Activated naive CD4-positive, alpha-beta T cell treated with anti-CD3 and anti-CD28 coated beads, Interleukin-2, amount 50 U/mL, for 16 hours (primary cell): ENCODE measurements at regions not wholly inside any gene's neighbourhood (a gene's known extent, or its start where the extent isn't known, plus 50 kb on each side); places are given as distances from the start of the nearest gene placed in this dataset.
"Not testable (repeated sequence)": the region's sequence is repeated elsewhere in the genome, so short reads cannot be mapped to it uniquely, and the experiment has no call there.

ENCODE experiments used
- DNase-seq: peaks from one replicate; pipeline ENCODE4 v3.0.0-alpha.2; 2020

DNA sequence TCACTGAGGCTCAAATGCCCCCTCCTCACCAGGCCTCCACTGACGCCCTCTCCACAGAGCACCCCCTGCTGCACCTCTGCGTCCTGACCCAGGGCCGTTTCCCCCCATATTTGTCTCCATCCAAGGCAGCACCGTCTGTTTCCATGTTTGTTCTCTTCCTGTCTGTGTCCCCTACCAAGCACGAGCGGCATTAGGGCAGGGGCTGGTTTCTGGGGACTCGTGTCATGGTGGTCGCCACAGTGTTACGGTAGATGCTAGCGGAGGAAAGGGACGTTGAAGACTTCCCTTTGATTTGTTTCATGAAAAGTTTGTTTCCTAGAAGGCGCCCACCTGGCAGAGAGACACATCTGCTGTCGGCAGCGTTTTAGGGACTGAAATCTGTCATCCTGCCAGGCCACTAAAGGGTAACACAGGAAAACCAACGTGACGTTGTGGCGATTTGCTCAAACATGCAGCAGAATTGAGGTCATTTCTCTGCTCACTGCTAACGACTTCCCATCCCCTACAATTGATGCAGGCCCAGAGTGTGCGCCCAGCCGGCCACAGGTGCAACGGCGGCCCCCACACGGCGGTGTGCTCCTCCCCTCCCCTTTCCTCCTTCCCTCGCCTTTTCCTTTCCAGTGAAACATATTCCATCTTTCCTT, 79.3 kb upstream of the IRX4 start:
- no peak for DNase-seq

DNA sequence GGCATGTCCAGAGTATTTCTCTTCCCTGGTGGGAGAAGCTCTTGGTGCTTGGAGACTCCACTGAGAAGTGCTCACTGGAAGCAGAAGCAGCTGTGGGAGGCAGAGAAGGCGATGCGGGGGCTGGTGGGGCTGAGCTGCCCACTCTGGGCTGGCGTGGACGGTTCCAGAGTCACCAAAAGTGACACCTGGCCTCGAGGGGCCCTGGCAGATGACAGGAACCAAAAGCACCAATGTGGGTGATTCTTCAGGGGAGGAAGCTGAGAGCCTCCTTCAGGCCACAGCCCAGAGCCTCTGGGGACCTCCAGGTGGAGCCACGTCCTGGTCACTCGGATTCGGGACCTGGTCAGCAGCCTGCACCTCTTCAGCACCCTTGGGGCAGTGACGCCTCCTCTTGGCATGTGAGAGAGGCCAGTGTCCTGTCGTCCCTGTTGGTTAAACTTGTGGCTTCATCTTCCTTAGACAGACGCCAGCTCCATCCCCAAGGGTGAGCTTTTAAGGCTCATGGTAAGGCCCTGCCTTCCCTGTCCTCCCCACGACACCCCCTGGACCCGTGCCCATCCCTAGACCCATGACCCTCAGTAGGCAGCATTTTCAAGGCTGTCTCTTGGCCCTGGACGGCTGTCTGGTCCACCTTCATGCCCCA, 78.7 kb upstream of the IRX4 start:
- DNase-seq: no peak

DNA sequence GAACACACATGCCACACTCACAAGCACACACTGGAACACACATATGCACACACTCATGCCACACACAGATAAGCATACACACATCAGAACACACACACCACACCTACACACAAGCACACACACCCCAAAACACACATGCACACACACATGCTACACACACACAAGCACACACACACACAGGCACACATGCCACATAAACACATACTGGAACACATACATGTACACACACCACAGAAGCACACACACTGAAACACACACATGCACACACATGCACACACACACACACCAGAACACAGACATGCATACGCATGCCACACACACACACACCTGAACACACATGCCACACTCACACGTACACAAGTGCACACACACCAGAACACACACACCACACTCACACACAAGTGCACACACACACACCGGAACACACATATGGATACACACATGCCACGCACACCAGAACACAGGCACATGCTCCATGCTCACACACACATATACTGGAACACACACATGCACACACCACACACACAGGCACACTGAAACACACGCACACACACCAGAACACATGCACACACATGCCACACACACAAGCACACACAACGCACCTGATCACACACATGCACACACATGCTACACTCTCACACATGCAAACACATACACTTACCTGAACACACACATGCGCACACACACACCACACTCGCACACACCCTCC, 78.0 kb upstream of the IRX4 start:
- no peak for DNase-seq

DNA sequence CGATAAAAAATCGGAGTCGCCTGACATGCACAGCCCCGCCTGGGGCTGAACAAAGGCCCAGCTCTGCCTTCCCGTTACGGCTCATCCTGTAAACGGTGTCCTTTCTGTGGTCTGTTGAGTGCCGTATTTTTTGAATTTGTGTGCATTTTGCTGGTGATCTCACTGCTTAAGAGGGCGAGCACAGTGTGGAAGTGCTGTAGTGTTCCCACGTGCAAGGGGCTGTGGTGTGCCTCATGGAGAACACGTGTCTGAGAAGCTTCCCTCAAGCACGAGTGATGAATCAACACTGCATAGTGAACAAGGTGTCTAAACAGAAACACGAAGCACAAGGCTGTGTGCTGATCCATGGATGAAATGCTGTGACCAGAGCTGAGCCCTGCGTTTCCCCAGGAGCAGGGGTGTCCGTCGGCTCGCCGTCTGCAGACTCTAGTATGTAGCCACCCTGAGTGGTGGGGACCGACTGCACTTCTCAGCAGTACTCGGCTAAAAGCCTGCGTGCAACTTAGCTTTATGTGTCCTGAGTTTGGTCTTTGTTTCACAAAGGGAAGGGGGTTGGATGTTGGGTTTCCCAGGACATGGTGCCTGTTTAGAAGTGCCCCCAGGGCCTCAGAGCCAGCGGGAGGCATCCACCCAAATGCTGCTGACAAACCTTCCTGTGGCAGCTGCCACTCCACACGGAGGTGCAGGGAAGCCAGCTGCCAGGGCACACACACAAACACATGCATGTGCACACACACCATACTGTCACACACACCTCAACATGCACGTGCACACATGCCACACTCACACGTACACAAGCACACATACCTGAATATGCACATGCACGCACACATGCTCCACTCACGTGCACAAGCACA, 77.2 kb upstream of the IRX4 start:
- no peak for DNase-seq

DNA sequence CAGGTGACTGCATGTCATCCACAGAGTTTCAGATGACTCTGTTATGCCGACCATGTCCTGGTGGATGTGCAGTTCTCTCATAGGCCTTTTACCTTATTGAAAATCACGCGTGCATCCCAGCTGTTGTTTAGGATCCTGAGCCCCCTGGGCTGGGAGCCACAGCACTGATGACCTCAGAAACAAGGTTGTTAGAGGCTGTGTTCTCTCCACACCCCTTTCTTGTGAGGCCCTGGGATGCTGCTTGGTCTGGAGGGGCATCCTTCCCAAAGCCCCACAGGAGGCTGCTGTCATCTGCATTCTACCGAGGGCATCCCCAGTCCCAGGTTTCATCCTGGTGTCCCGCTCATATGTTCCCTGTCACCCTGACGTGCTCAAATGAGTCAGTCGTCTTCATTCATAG, 76.5 kb upstream of the IRX4 start:
- DNase-seq: no peak

DNA sequence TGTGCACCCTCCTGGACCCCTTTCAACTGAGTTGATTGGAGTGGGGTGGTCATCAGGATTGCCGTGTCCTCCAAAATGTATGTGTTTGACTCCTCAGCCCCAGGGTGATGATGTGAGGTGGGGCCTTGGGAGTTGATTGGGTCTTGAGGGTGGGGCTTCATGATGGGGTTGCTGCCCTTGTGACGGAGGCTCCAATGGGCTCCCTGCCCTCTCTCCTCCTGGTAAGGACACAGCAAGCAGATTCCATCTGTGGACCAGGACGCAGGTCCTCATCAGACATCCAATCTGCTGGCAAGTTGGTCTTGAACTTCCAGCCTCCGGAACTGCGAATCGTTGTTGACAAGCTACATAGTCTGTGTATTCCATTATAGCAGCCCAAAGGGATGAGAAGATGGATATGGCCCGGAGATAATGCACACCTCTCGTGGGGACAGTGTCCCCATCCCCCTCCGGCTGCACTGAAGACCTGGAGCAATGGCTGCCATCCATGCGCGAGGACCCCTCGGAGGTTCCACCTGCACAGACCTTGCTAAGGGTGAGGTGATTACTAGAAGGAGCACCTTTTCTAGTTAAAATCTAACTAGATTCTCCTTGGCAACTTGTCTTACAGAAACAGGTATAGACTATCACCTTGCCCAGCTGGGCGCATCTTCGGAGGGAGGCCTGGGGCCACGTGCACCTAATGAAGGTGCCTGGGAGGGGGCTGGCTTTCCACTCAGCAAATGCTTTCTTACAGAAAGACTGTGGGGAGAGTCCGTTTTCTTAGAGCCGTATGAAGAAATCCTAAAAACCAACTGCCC, 75.7 kb upstream of the IRX4 start:
- DNase-seq: no peak

DNA sequence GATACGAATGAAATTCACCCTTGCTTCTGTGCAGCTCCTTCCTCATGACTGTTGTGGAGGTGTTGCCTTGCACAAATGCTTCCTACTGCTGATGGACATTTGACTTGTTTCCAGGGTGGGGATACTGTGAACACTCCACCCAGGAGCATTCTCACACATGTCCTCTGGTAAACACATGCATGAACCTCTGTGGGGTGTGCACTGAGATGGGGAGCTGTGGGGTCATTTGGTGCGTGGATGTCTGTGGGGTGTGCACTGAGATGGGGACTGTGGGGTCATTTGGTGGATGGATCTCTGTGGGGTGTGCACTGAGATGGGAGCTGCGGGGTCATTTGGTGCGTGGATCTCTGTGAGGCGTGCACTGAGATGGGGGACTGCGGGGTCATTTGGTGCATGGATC, 72.9 kb upstream of the IRX4 start:
- DNase-seq: no peak

DNA sequence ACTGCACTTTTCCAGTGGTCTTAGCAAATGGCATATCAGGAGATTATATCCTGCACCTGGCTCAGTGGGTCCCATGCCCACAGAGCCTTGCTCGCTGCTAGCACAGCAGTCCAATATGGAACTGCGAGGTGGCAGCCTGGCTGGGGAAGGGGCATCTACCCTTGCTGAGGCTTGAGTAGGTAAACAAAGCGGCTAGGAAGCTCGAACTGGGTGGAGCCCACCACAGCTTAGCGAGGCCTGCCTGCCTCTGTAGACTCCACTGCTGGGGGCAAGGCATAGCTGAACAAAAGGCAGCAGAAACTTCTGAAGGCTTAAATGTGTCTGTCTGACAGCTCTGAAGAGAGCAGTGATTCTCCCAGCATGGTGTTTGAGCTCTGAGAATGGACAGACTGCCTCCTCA, 71.0 kb upstream of the IRX4 start:
- DNase-seq: not testable (repeated sequence)

DNA sequence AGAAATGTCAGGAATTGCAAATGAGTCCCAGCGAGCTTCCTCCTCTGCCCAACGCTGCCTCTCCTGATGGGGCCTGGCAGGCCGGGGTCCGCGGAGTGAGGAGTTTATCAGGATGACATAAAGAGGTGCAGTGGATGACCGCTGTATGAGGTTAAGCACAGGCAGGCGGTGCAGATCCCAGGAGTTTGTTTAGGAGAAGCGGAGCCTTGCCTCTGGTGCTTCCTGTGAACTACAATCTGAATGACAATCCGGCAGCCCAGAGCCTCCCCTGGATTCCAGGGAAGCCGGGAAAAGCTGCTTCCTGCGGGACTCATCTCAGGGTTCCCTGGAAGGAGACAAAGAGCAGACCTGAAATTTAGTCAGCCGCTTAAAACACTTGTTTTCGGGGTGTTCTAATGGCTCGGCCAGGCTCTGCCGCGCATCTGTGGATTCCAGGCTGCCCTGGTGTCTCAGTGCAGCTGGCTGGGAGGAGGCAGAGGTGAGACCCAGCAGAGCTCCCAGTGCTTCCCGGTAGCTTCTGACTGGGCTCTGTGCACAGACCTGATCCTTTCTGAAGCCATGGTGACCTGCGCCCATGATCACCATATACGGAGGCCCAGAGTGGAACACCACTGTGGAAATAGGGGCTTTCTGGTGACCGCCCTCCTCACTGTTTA, 69.8 kb upstream of the IRX4 start:
- DNase-seq: no peak

DNA sequence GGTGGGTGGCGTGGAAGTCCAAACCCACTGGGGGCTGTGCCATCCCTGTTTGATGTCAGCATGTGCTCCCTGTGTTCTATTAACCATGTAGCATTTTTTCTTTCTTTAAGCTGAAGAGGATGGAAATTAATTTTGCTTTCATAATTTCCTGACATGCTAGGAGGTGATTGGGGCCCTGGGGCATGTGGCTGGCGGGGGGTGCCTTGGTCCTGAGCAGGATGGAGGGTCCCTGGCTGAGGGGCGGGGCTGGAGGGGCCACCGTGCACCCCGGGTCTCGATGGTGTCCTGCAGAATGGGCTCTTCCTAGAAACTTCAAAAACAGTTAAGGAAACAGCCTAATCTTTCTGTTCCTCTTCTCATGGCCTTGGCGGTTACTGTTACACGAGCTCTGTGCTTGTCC, 69.3 kb upstream of the IRX4 start:
- DNase-seq: no peak

DNA sequence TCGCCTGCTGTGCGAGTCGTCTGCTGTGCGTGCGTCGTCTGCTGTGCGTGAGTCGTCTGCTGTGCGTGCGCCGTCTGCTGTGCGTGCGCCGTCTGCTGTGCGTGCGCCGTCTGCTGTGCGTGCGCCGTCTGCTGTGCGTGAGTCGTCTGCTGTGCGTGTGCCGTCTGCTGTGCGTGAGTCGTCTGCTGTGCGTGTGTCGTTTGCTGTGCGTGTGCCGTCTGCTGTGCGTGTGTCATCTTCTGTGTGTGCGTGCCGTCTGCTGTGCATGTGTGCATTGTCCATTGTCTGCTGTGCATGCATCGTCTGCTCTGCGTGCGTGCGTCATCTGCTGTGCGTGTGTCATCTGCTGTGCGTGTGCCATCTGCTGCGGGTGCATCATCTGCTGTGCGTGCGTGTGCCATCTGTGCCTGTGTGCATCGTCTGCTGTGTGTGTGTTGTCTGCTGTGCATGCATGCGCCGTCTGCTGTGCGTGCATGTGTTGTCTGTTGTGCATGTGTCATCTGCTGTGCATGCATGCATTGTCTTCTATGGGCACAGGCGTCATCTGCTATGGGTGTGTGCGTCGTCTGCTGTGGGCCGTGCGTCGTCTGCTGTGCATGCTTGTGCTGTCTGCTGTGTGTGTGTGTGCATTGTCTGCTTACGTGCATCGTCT, 68.6 kb upstream of the IRX4 start:
- no peak for DNase-seq

DNA sequence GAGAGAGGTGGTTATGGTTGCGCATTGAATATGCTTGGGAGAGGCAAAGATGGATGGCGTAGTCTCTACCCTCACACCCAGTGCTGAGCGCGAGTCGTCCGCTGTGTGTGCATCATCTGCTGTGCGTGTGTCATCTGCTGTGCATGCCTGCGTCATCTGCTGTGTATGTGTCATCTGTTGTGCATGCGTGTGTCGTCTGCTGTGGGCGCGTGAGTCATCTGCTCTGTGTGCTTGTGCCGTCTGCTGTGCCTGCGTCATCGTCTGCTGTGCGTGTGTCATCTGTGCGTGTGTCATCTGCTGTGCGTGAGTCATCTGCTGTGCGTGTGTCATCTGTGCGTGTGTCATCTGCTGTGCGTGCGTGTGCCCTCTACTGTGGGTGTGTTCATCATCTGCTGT, 68.0 kb upstream of the IRX4 start:
- no peak for DNase-seq

DNA sequence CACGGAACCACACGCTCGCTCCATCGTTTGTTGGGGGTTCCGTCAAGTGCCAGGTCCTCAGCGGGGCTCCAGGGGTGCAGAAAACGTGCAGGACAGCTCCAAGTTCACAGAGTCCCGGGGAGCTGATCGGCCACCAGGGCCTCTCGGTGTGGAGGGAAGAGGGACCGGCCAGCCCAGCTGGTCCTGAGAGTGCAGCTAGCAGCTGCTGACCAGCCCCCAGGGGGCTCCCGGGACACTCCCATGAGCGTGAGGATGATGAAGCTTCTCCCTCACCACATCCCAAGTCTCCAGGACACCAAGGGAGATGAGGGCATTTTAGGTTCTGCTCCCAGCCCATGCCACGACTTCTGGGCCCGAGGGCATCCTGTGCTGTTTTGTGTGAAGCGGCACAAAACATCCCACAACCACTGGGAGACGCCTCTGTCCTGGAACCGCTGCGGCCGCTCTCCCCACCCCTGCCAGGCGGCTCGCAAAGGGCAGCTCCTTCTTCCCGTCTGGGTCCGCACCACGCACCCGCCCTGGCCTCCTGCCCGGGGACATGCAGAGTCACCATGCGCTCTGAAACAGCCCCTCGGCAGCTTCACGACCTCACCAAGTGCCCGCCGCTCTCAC, 67.5 kb upstream of the IRX4 start:
- DNase-seq: no peak

DNA sequence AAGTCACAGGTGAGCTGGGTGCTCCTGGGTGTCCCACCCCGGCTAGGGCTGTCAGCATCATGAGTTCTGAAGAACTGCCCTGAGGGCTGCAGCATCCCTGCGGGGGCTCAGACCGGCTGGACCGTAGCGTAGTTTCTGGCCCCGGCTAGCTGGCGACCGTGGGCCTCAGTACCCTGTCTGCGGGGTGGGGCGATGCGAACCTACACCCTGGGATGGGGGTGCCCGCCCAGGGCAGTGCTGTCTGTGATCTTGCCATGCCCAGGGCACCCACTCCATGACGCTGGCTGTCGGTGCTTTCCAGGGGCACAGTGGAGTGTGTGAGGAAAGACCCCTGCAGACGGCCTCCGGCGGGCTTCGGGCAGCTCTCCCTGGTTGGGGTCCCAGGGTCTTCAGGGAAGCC, 66.5 kb upstream of the IRX4 start:
- DNase-seq: no peak

DNA sequence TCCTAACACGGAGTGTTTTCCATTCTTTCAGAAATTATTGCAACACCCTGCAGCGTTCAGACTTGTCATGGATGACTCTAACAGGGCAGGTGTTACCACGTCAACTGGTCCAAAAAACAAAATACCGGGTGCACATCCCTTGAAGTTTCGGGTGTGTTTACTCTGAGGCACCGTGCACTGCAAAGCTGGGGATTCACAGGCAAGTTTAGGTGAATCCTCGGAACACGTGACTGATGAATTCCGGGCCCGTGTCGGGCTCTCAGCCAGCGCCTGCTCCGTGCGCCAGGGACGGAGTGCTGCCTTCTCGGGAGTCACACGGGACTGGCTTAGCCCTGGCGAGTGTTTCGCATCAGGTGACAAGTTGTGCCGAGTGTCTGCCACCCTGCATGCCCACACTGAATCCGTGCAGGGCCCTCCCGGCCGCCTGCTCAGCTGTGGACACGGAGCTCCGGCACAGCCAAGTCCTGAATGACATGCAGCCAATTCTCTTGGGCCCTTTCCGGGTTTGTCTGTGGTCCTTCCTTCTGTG, 66.0 kb upstream of the IRX4 start:
- DNase-seq: no peak

DNA sequence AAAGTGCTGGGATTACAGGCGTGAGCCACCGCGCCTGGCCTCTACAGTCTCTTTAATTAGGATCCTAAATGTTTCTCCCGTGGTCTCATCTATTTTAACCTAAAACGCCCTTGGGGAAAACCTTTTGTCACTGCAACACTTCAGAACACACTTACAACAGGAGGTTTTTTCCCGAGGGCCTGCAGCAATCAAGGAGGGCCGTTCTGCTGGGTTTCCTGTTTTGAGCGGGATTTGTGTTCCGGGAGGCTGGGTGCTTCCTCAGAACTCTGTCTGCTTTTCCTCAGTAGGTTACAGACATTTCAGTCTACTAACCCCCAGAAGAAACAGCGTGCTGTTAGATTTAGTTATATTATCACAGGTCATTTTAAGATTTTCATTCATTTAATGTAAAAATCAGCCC, 65.4 kb upstream of the IRX4 start:
- no peak for DNase-seq

DNA sequence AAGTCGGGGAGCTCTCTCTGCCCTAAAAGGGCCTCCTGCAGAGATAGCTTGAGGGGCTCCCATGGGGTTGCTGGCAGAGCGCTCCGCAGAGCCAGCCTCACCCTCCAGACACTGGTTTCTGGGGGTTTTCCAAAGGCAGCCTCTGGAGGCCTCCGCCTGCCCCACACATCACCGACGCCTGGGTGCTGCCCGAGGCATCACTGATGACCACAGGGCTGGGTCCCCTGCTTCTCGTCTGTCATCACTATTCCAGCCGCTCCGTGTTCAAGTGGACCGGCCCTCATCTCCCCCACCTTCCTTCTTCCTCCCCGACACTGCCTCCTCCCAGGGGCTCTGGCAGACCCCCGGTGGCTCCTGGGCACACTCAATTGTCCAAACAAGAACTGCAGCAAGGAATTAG, 64.1 kb upstream of the IRX4 start:
- no peak for DNase-seq

DNA sequence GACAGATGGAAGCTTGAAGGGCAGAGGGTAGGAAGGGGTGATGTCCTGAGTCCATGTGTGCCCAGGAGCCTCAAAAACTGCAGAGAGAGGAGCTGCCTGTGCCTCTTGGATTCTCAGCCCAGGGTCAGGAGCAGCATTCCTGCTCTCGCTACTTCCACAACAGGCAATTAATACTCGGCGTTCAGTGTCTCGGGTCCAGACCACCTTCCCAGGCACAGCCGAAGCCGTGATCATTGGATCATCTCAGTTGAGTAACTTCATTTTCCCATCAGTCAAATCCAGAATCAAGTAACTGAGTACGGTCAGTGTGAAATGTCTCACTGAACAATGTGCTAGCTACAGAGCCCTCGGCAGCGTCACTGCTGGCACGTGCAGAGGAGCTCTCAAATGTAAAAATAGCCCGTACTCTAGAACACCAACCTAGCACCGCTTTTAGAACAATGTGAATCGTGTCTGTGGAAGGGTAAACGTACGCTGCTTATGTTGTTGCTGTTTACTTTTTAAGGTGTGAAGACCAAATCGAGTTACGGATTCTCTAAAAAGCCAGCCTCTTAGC, 63.5 kb upstream of the IRX4 start:
- no peak for DNase-seq

DNA sequence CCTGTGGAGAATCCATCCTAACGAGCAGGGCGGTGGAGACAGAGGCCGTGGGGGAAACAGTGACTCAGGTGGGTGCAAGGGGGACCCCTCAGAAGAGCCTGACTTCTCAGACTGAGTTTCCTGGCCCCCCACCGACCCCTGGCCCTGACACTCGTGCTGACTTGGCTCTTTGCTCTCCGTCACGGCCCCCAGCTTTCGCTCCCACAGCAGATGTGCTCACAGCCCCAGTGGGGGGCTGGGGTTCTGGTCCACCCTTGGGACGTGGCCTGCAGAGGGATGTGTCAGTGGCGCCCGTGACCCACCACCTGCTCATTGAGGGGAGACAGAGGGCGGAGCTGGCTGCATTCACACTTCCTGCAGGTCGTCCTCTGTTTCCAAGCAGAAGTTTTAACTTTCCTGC, 62.9 kb upstream of the IRX4 start:
- DNase-seq: no peak

DNA sequence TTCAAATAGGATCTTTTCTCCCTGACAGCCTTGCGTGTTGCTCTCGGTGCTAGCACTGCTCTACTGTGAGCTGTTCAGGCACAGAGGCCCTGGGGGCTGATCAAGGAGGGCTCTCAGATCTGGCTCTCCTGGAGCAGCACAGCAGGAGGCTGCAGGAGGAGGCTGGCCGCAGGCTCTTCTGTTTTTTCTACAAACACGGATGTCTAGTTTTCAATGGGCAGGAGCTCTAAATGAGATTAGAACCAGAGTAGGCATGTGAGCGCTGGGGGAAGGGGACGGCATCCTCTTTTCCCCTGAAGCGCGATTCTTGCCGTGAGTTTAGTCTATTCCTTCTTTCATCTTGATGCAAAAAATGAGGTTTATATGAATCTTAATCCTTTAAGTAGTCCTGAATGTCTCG, 61.7 kb upstream of the IRX4 start:
- DNase-seq: no peak

DNA sequence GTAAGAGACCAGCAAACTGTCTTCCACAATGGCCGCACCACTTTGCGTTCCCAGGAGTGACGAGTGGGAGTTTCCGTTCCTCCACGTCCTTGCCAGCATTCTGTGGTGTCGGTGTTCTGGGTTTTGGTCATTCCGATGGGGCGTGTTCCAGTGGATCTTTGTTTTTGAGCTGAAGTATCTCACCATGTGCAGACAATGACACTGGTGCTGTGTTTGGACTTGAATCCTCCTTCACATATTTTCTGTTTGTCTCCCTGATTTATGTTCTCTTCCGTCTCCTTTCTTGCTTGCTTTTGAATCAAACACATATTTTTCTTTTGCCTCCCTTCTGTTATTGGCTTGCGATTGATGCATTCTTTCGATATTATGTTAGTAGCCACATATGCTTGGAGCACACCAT, 60.8 kb upstream of the IRX4 start:
- no peak for DNase-seq
